Natural killer cell treated with Interleukin-12 subunit alpha and Interleukin-12 subunit beta and Interleukin-15 and Interleukin-18, amount 100 ng/mL, for 72 hours (primary cell): ENCODE measurements at regions not wholly inside any gene's neighbourhood (a gene's known extent, or its start where the extent isn't known, plus 50 kb on each side); places are given as distances from the start of the nearest gene placed in this dataset.

Experiments
- ATAC-seq, 2 donors: fragments of 150-1000 bp; cut with Tn5 transposase in 1 of 2; sonication (Bioruptor Pico), chemical (Tn5 transposase) in 1 of 2; 2 replicates each; pipeline ENCODE4 v1.10.0; 2021
- DNase-seq: peaks from one replicate; pipeline ENCODE4 v3.0.0; 2022; ENCODE audit warnings: low spot score
- H3K27ac Mint-ChIP-seq, 2 donors: 1 replicate in 1 of 2; 2 replicates in 1 of 2; pipeline ENCODE4 v1.8.0; 2022; ENCODE audit warnings: mixed read lengths in 2 of 2, mild to moderate bottlenecking in 1 of 2, moderate library complexity in 1 of 2
- H3K27me3 Mint-ChIP-seq, 2 donors: 1 replicate in 1 of 2; 2 replicates in 1 of 2; pipeline ENCODE4 v1.8.0; 2022; ENCODE audit warnings: mixed read lengths in 2 of 2
- H3K36me3 Mint-ChIP-seq: one replicate; pipeline ENCODE4 v1.8.0; 2022; ENCODE audit warnings: mixed read lengths
- H3K4me1 Mint-ChIP-seq, 2 donors: 1 replicate in 1 of 2; 2 replicates in 1 of 2; pipeline ENCODE4 v1.8.0; 2022; ENCODE audit warnings: low read depth in 2 of 2, mixed read lengths in 2 of 2, mild to moderate bottlenecking in 1 of 2
- H3K4me3 Mint-ChIP-seq: one replicate; pipeline ENCODE4 v1.8.0; 2022; ENCODE audit warnings: mixed read lengths
- H3K9me3 Mint-ChIP-seq: 2 replicates; pipeline ENCODE4 v1.8.0; 2022; ENCODE audit warnings: mixed read lengths

GRCh38 chrX:148193759-148194158 is 212.6 kb downstream of the FMR1NB start:
- H3K36me3 Mint-ChIP-seq: no peaks in the 10 kb centered on the region
- H3K27me3 Mint-ChIP-seq: peaks cover 0 to 4% of the 10 kb centered on the region in 2 donors
- H3K4me1 Mint-ChIP-seq: no peaks in the 10 kb centered on the region
- H3K9me3 Mint-ChIP-seq: no peaks in the 10 kb centered on the region
- H3K27ac Mint-ChIP-seq: no peak overlapping the region
- DNase-seq (no peak), ATAC-seq (no peak)
- no peak overlapping the region for H3K4me3 Mint-ChIP-seq

GRCh38 chrX:148203531-148203930 is 222.4 kb downstream of the FMR1NB start:
- peaks cover 0 to 7% of the 10 kb centered on the region in 2 donors for H3K4me1 Mint-ChIP-seq
- ATAC-seq: no peak
- peaks cover 0 to 3% of the 10 kb centered on the region in 2 donors for H3K27me3 Mint-ChIP-seq

DNA sequence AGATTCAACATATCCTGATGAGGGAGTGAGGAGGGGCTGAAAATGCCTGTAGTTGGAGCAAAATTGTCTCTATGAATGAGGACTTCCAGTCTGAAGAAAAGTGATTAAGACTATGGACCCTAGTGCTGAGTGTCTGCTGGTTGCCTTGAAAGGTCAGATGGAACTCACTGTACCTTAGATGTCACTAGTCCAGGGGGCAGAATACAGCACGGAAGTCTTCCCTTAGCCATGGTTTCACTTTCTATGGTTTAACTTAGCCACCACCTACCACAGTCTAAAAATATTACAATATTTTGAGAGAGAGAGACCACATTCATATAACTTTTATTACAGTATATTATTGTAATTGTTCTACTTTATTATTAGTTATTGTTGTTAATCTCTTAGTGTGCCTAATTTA is 223.1 kb downstream of the FMR1NB start:
- DNase-seq: no peak
- Mint-ChIP-seq H3K4me1 (peaks cover 0 to 7% of the 10 kb centered on the region in 2 donors), H3K4me3 (no peak overlapping the region), H3K27ac (no peak overlapping the region), H3K9me3 (peaks cover 3% of the 10 kb centered on the region), H3K27me3 (peaks cover 0 to 3% of the 10 kb centered on the region in 2 donors), H3K36me3 (no peaks in the 10 kb centered on the region)
- no peak for ATAC-seq

More at GRCh38 chrX:148203531-148203930, 222.4 kb downstream of the FMR1NB start:
- no peak overlapping the region for H3K27ac Mint-ChIP-seq
- H3K9me3 Mint-ChIP-seq: peaks cover 3% of the 10 kb centered on the region
- H3K36me3 Mint-ChIP-seq: no peaks in the 10 kb centered on the region
- no peak overlapping the region for H3K4me3 Mint-ChIP-seq
- no peak for DNase-seq

- Mint-ChIP-seq H3K27ac (no peak overlapping the region), H3K36me3 (no peaks in the 10 kb centered on the region), H3K9me3 (no peaks in the 10 kb centered on the region), H3K27me3 (peaks cover 0 to 15% of the 10 kb centered on the region in 2 donors), H3K4me3 (no peak overlapping the region), H3K4me1 (no peaks in the 10 kb centered on the region)
- no peak for ATAC-seq
- no peak for DNase-seq
Observed at GRCh38 chrX:148214786-148215185, 233.6 kb downstream of the FMR1NB start.

GRCh38 chrX:148215726-148216125 is 234.6 kb downstream of the FMR1NB start:
- no peak overlapping the region for H3K27ac Mint-ChIP-seq
- no peak for ATAC-seq
- H3K36me3 Mint-ChIP-seq: no peaks in the 10 kb centered on the region
- H3K9me3 Mint-ChIP-seq: no peaks in the 10 kb centered on the region
- no peaks in the 10 kb centered on the region for H3K4me1 Mint-ChIP-seq
- H3K27me3 Mint-ChIP-seq: peaks cover 0 to 15% of the 10 kb centered on the region in 2 donors
- no peak overlapping the region for H3K4me3 Mint-ChIP-seq
- no peak for DNase-seq

GRCh38 chrX:148223361-148223760 is 242.2 kb downstream of the FMR1NB start:
- Mint-ChIP-seq H3K9me3 (no peaks in the 10 kb centered on the region), H3K27me3 (peaks cover 0 to 7% of the 10 kb centered on the region in 2 donors), H3K4me3 (no peak overlapping the region), H3K4me1 (no peaks in the 10 kb centered on the region), H3K27ac (no peak overlapping the region), H3K36me3 (no peaks in the 10 kb centered on the region)
- ATAC-seq (no peak), DNase-seq (no peak)

GRCh38 chrX:148228521-148228920 is 247.4 kb downstream of the FMR1NB start:
- no peak overlapping the region for H3K27ac Mint-ChIP-seq
- no peak overlapping the region for H3K4me3 Mint-ChIP-seq
- peaks cover 3% of the 10 kb centered on the region for H3K9me3 Mint-ChIP-seq
- no peaks in the 10 kb centered on the region for H3K4me1 Mint-ChIP-seq
- no peak for ATAC-seq
- peaks cover 10 to 14% of the 10 kb centered on the region in 2 donors for H3K27me3 Mint-ChIP-seq
- H3K36me3 Mint-ChIP-seq: peaks cover 7% of the 10 kb centered on the region
- DNase-seq: no peak

DNA sequence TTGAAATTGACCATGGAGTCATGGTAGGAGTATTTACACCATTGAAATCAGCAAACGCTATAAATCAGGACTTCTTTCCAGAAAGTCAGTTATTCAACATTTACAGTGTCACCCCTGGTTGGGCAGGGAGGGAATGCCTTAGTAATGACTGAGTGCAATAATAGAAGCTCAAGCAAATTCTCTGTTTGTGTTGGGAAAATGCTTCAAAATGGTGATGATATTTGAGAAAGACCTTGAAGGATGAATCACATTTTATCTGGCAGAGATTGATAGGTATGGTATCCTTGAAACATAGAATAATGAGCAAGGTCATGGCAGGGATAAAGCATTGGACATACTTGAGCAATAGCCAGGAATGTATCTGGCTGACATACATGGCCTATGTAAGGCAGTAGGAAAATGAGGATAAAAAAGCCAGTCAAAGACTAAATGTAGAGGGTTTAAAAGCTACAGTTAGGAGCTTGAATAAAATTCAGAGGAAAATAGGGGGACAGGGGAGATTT is 248.7 kb downstream of the FMR1NB start:
- H3K36me3 Mint-ChIP-seq: peaks cover 7% of the 10 kb centered on the region

GRCh38 chrX:148259990-148260389 is 240.4 kb upstream of the AFF2 start:
- H3K27ac Mint-ChIP-seq: no peak overlapping the region
- H3K36me3 Mint-ChIP-seq: peaks cover 11% of the 10 kb centered on the region
- peaks cover 0 to 9% of the 10 kb centered on the region in 2 donors for H3K27me3 Mint-ChIP-seq
- H3K4me3 Mint-ChIP-seq: no peak overlapping the region
- H3K4me1 Mint-ChIP-seq: no peaks in the 10 kb centered on the region
- DNase-seq (no peak), ATAC-seq (no peak)
- H3K9me3 Mint-ChIP-seq: peaks cover 8% of the 10 kb centered on the region

More for the DNA sequence above, 248.7 kb downstream of the FMR1NB start:
- ATAC-seq (no peak), DNase-seq (no peak)
- no peak overlapping the region for H3K27ac Mint-ChIP-seq
- H3K4me3 Mint-ChIP-seq: no peak overlapping the region
- H3K9me3 Mint-ChIP-seq: peaks cover 3% of the 10 kb centered on the region
- no peaks in the 10 kb centered on the region for H3K4me1 Mint-ChIP-seq
- peaks cover 10 to 14% of the 10 kb centered on the region in 2 donors for H3K27me3 Mint-ChIP-seq

DNA sequence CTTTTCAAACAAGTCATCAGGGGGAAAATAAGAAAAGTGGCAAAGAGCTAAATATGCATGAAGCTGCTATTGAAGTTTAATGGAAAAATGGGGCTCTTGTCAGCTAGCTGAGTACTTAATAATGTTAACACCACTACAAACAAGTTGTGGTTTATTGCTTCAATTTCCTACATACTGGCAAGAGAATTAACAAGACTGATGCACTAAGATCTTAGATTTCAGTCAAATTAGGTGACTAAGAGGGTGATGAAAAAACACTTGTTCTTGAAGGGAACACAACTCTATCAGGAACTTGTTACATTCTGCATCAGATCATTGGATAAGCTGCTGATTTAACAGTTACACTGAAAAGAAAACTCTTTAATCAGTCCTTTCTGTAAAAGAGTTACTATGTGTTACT is 234.6 kb upstream of the AFF2 start:
- H3K27ac Mint-ChIP-seq: no peak overlapping the region
- H3K9me3 Mint-ChIP-seq: peaks cover 8% of the 10 kb centered on the region
- peaks cover 11% of the 10 kb centered on the region for H3K36me3 Mint-ChIP-seq
- peaks cover 0 to 6% of the 10 kb centered on the region in 2 donors for H3K27me3 Mint-ChIP-seq
- peaks cover 0 to 8% of the 10 kb centered on the region in 2 donors for H3K4me1 Mint-ChIP-seq
- DNase-seq: no peak
- no peak overlapping the region for H3K4me3 Mint-ChIP-seq
- peak in 1 of 2 donors; percentile 43 for ATAC-seq

DNA sequence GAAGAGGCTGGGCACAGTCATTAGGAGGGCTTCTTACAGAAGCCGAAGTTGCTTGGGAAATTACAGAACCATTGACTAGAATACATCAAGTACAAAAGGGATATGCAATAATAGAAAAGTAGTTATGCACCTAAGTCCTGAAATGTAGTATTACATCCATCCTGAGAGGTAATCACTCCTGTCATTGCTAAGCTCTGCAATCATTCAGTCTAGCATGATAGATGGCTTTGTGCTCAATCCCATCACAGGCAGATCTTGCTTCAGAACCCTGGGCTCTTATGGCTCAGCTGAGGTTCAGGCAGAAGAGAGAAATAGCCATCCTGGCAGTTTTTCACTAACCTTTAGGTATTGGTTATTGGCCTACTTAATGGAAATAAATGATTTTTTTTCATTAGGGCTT is 231.7 kb upstream of the AFF2 start:
- Mint-ChIP-seq H3K36me3 (no peaks in the 10 kb centered on the region), H3K27ac (no peak overlapping the region), H3K27me3 (no peaks in the 10 kb centered on the region), H3K9me3 (no peaks in the 10 kb centered on the region), H3K4me1 (peaks cover 0 to 11% of the 10 kb centered on the region in 2 donors), H3K4me3 (no peak overlapping the region)
- no peak for ATAC-seq
- DNase-seq: no peak

DNA sequence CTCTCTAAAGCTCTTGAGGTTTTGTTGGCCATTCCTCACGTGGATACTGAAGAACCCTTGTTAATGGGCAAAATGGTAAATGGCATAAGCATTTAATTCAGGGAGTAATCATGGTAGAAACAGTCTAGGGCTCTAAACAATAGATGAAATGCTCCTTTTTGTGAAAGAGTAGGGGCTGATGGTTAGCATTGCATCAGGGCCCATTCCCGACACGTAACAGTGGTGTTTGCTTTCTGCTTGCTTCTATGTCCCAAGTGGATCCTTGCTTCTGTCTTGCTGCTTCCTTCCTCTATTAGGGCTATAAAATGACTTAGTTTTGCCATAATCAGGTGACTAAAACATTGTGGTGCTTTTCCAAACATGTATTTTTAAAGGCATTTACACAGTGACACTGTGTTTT is 230.9 kb upstream of the AFF2 start:
- no peaks in the 10 kb centered on the region for H3K27me3 Mint-ChIP-seq
- DNase-seq: no peak
- H3K9me3 Mint-ChIP-seq: no peaks in the 10 kb centered on the region
- no peaks in the 10 kb centered on the region for H3K36me3 Mint-ChIP-seq
- no peak overlapping the region for H3K27ac Mint-ChIP-seq
- no peak for ATAC-seq
- H3K4me3 Mint-ChIP-seq: no peak overlapping the region
- H3K4me1 Mint-ChIP-seq: peaks cover 0 to 11% of the 10 kb centered on the region in 2 donors

DNA sequence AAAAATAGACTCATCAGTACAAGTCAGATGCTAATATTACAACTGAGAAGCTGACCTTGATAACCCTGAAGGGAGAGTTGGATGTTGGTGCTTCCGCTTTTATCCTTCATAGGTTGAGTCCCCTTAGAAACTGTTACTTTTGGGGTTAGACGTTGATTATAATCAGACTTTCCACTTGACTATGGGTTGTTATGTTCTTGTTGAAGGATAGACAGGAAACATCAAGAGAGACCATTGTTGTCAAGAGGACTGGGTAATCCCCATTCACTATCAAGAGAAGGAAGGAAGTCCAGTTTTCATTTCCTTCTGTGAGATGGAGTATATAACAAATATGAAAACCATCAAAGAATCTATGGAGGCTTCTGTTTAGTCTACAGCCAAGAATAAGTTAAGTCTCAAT is 229.9 kb upstream of the AFF2 start:
- Mint-ChIP-seq H3K4me3 (peak overlapping the region; percentile 38), H3K27ac (peak overlapping the region; percentile 23 to 80), H3K4me1 (peaks cover 0 to 11% of the 10 kb centered on the region in 2 donors), H3K9me3 (no peaks in the 10 kb centered on the region), H3K27me3 (peaks cover 5 to 9% of the 10 kb centered on the region in 2 donors), H3K36me3 (no peaks in the 10 kb centered on the region)
- peak in 1 of 2 donors; percentile 70 for ATAC-seq
- DNase-seq: no peak

GRCh38 chrX:148271263-148271662 is 229.2 kb upstream of the AFF2 start:
- Mint-ChIP-seq H3K4me1 (peaks cover 0 to 11% of the 10 kb centered on the region in 2 donors), H3K4me3 (no peak overlapping the region), H3K27ac (peak overlapping the region in 1 of 2 donors; percentile 80), H3K9me3 (no peaks in the 10 kb centered on the region), H3K27me3 (peaks cover 5 to 9% of the 10 kb centered on the region in 2 donors), H3K36me3 (peaks cover under 1% of the 10 kb centered on the region)
- ATAC-seq: peak in 1 of 2 donors; percentile 61
- DNase-seq: no peak

DNA sequence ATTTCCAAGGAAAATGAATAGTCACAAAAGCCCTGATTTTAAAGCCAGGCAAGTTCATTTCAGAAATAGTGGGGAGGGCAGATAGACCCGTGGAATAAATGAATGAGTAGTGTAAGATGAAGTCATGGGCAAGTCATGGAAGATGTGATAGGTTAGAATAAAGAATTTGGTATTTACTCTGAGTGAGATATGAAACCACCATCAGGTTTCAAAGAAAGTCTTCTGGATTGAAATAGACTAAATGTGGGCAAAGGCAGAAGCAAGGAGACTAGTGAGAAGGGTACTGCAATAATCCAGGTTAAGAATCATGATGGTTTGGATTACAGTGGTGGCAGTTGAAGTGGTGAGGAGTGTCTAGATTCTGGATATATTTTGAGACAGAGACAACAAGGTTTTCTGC is 218.5 kb upstream of the AFF2 start:
- Mint-ChIP-seq H3K9me3 (no peaks in the 10 kb centered on the region), H3K4me1 (peaks cover 5 to 7% of the 10 kb centered on the region in 2 donors), H3K36me3 (no peaks in the 10 kb centered on the region), H3K4me3 (peak overlapping the region; percentile 43), H3K27me3 (peaks cover 0 to 4% of the 10 kb centered on the region in 2 donors), H3K27ac (peak overlapping the region in 1 of 2 donors; percentile 2)
- DNase-seq (no peak), ATAC-seq (no peak)
